ENCODE measurements at regions not wholly inside any gene's neighbourhood (a gene's known extent, or its start where the extent isn't known, plus 50 kb on each side); places are given as distances from the start of the nearest gene placed in this dataset.

- TF ChIP-seq CTCF (IDR thresholded peaks at IDR 0.05) (no peak), POLR2A (IDR thresholded peaks at IDR 0.05) (no peak), POLR2AphosphoS5 (IDR thresholded peaks at IDR 0.05) (no peak), EP300 (IDR thresholded peaks at IDR 0.05) (no peak)
Measured at GRCh38 chr3:28940994-28941393, 339.9 kb upstream of the RBMS3 start.
